Smooth muscle cell of the brain vasculature (primary cell): ENCODE measurements at regions not wholly inside any gene's neighbourhood (a gene's known extent, or its start where the extent isn't known, plus 50 kb on each side); places are given as distances from the start of the nearest gene placed in this dataset.
A peak's percentile ranks its signal among the peaks of the same experiment; 100 is the strongest.
"Not testable (repeated sequence)": the region's sequence is repeated elsewhere in the genome, so short reads cannot be mapped to it uniquely, and the experiment has no call there.

ENCODE experiments used
- DNase-seq: peaks from one replicate; pipeline ENCODE4 v3.0.0-alpha.2; 2012; ENCODE audit warnings: low read depth, low spot score

GRCh38 chr2:41149054-41149453, 697.2 kb upstream of the SLC8A1 start:
- no peak for DNase-seq

GRCh38 chr2:41151746-41152145, 699.9 kb upstream of the SLC8A1 start:
- no peak for DNase-seq

- DNase-seq = no peak
Observed at GRCh38 chr2:41152318-41152717, 700.4 kb upstream of the SLC8A1 start.

GRCh38 chr2:41160439-41160838, 708.5 kb upstream of the SLC8A1 start:
- no peak for DNase-seq

GRCh38 chr2:41167014-41167413, 715.1 kb upstream of the SLC8A1 start:
- no peak for DNase-seq

GRCh38 chr2:41169744-41170143, 717.9 kb upstream of the SLC8A1 start:
- no peak for DNase-seq

GRCh38 chr2:41170589-41170988, 718.7 kb upstream of the SLC8A1 start:
- no peak for DNase-seq

GRCh38 chr2:41180387-41180786, 728.5 kb upstream of the SLC8A1 start:
- DNase-seq = no peak

- no peak for DNase-seq
Observed at GRCh38 chr2:41182961-41183360, 731.1 kb upstream of the SLC8A1 start.

GRCh38 chr2:41187376-41188122, 735.7 kb upstream of the SLC8A1 start:
- no peak for DNase-seq

- peak; percentile 17 for DNase-seq
Observed at GRCh38 chr2:41194230-41194629, 742.3 kb upstream of the SLC8A1 start.

- no peak for DNase-seq
Observed at GRCh38 chr2:41197781-41198180, 745.9 kb upstream of the SLC8A1 start.

GRCh38 chr2:41199334-41199733, 747.4 kb upstream of the SLC8A1 start:
- DNase-seq = no peak

GRCh38 chr2:41204315-41204714, 752.4 kb upstream of the SLC8A1 start:
- no peak for DNase-seq

GRCh38 chr2:41206004-41206403, 754.1 kb upstream of the SLC8A1 start:
- DNase-seq = no peak

GRCh38 chr2:41207578-41207977, 755.7 kb upstream of the SLC8A1 start:
- no peak for DNase-seq

GRCh38 chr2:41210030-41210429, 758.1 kb upstream of the SLC8A1 start:
- DNase-seq = not testable (repeated sequence)

GRCh38 chr2:41216978-41217377, 765.1 kb upstream of the SLC8A1 start:
- DNase-seq = no peak

GRCh38 chr2:41222593-41222992, 770.7 kb upstream of the SLC8A1 start:
- DNase-seq = no peak

GRCh38 chr2:41234093-41234492, 782.2 kb upstream of the SLC8A1 start:
- DNase-seq = no peak

GRCh38 chr2:41241325-41242000, 789.6 kb upstream of the SLC8A1 start:
- DNase-seq = no peak

GRCh38 chr2:41242001-41242331, 790.1 kb upstream of the SLC8A1 start:
- no peak for DNase-seq

GRCh38 chr2:41267929-41268659, 779.7 kb upstream of the PKDCC start:
- DNase-seq = no peak
